Spleen (tissue), 7 donors: ENCODE measurements at regions not wholly inside any gene's neighbourhood (a gene's known extent, or its start where the extent isn't known, plus 50 kb on each side); places are given as distances from the start of the nearest gene placed in this dataset.

ENCODE experiments used
- POLR2A ChIP-seq, 3 donors: fragments of 450-650 bp; IDR thresholded peaks; one replicate each; pipeline ENCODE4 v1.5.1; 2017; ENCODE audit warnings: antibody characterized with exemption in 3 of 3, mild to moderate bottlenecking in 1 of 3
- POLR2AphosphoS5 ChIP-seq, 3 donors: sonication (generic); formaldehyde crosslinking; IDR thresholded peaks; one replicate each; pipeline ENCODE4 v1.5.1; 2017; ENCODE audit warnings: antibody characterized with exemption in 3 of 3
- TF ChIP-seq, protein P1 (sequence below), 11 experiments: fragments of 200-600 bp in 7 of 11; fragments of 450-650 bp in 4 of 11; sonication (generic) in 4 of 11; IDR thresholded peaks in 8 of 11; conservative IDR thresholded peaks in 3 of 11; 1 replicate in 7 of 11; 2 replicates in 4 of 11; pipeline versions ENCODE4 v1.4.0 to v1.8.0; 2016 to 2021; ENCODE audit warnings: antibody characterized with exemption in 11 of 11, inconsistent platforms in 4 of 11, mild to moderate bottlenecking in 1 of 11
- donor health status: DM: no; HTN: no; CAD: no; lungs with moderate emphysema.
- donor health status: DM: no; HTN: no; CAD: no.
- donor health status: DM: no; HTN: no; CAD: no.

DNA sequence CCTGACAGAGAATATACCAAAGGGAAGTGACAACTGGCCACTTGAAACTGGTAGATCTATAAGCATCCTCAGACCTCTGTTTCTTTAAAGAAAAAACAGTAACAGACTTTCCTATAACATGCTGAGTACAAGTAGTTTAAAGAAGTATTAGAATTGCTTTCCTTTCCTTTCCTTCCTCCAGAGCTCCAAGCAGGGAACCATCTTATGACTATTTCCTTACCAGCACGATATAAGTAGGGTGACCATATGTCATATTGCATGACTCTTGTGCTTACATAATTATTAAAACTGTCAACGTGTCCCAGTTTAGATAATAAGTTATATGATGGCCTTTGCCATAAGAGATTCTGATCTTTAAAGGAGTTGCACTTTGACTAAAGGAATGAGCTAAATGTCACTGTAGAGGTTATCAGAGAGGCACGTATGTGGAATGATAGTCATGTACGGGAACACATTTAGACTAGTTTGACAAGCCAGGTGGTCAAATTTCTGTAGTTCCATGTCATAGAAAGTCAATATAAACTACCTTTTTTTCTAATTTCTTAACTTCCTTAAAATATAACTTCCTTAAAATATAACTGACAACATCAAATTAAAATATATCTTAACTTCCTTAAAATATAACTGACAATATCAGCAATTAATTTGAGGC is 212.7 kb upstream of the CD180 start:
- TF ChIP-seq, protein P1, sequence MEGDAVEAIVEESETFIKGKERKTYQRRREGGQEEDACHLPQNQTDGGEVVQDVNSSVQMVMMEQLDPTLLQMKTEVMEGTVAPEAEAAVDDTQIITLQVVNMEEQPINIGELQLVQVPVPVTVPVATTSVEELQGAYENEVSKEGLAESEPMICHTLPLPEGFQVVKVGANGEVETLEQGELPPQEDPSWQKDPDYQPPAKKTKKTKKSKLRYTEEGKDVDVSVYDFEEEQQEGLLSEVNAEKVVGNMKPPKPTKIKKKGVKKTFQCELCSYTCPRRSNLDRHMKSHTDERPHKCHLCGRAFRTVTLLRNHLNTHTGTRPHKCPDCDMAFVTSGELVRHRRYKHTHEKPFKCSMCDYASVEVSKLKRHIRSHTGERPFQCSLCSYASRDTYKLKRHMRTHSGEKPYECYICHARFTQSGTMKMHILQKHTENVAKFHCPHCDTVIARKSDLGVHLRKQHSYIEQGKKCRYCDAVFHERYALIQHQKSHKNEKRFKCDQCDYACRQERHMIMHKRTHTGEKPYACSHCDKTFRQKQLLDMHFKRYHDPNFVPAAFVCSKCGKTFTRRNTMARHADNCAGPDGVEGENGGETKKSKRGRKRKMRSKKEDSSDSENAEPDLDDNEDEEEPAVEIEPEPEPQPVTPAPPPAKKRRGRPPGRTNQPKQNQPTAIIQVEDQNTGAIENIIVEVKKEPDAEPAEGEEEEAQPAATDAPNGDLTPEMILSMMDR (IDR thresholded peaks at IDR 0.05 in 8 of 11, conservative IDR thresholded peaks at IDR 0.05 in 3 of 11): no peak
- no peak for TF ChIP-seq POLR2AphosphoS5 (IDR thresholded peaks at IDR 0.05)
- TF ChIP-seq POLR2A (IDR thresholded peaks at IDR 0.05): no peak
